GM19438 (cell line): ENCODE measurements at regions not wholly inside any gene's neighbourhood (a gene's known extent, or its start where the extent isn't known, plus 50 kb on each side); places are given as distances from the start of the nearest gene placed in this dataset.

Source experiments
- ATAC-seq: cut with Tn5 transposase; IDR thresholded peaks from one replicate; pipeline ENCODE4 v1.9.1; 2021; ENCODE audit warnings: low read depth; ENCODE audit not compliant: unreplicated experiment

- ATAC-seq: no peak
These were observed 104.5 kb upstream of the LYZL1 start for GRCh38 chr10:29184205-29185000.

GRCh38 chr10:29185050-29185449 is 103.8 kb upstream of the LYZL1 start:
- no peak for ATAC-seq

- no peak for ATAC-seq
These were observed 102.6 kb upstream of the LYZL1 start for GRCh38 chr10:29186221-29186620.

GRCh38 chr10:29189256-29189655 is 99.6 kb upstream of the LYZL1 start:
- no peak for ATAC-seq

GRCh38 chr10:29191674-29192073 is 97.2 kb upstream of the LYZL1 start:
- ATAC-seq: no peak

GRCh38 chr10:29199339-29199738 is 89.5 kb upstream of the LYZL1 start:
- ATAC-seq: no peak

- no peak for ATAC-seq
These were observed 88.8 kb upstream of the LYZL1 start for GRCh38 chr10:29199941-29200679.

GRCh38 chr10:29202386-29202940 is 86.4 kb upstream of the LYZL1 start:
- no peak for ATAC-seq

- ATAC-seq: no peak
These were observed 85.4 kb upstream of the LYZL1 start for GRCh38 chr10:29203432-29203831.

- ATAC-seq: no peak
These were observed 84.6 kb upstream of the LYZL1 start for GRCh38 chr10:29204070-29204800.

- ATAC-seq: no peak
These were observed 83.1 kb upstream of the LYZL1 start for GRCh38 chr10:29205787-29206186.

GRCh38 chr10:29208845-29209244 is 80.0 kb upstream of the LYZL1 start:
- ATAC-seq: no peak

- ATAC-seq: no peak
These were observed 79.0 kb upstream of the LYZL1 start for GRCh38 chr10:29209830-29210229.

GRCh38 chr10:29210266-29210868 is 78.5 kb upstream of the LYZL1 start:
- no peak for ATAC-seq

- no peak for ATAC-seq
These were observed 76.3 kb upstream of the LYZL1 start for GRCh38 chr10:29212597-29212996.

- no peak for ATAC-seq
These were observed 74.3 kb upstream of the LYZL1 start for GRCh38 chr10:29214551-29214950.

- no peak for ATAC-seq
These were observed 71.6 kb upstream of the LYZL1 start for GRCh38 chr10:29217292-29217738.

GRCh38 chr10:29223326-29223725 is 65.5 kb upstream of the LYZL1 start:
- no peak for ATAC-seq

- ATAC-seq: no peak
These were observed 64.2 kb upstream of the LYZL1 start for GRCh38 chr10:29224631-29225030.

GRCh38 chr10:29227201-29227600 is 61.7 kb upstream of the LYZL1 start:
- no peak for ATAC-seq

GRCh38 chr10:29228562-29228961 is 60.3 kb upstream of the LYZL1 start:
- no peak for ATAC-seq
